IPS-NIHi7 (cell line): ENCODE measurements at regions not wholly inside any gene's neighbourhood (a gene's known extent, or its start where the extent isn't known, plus 50 kb on each side); places are given as distances from the start of the nearest gene placed in this dataset.

Experiments used
- DNase-seq: peaks from one replicate; pipeline ENCODE4 v3.0.0; 2012; ENCODE audit warnings: mixed read lengths; ENCODE audit errors: extremely low spot score

DNA sequence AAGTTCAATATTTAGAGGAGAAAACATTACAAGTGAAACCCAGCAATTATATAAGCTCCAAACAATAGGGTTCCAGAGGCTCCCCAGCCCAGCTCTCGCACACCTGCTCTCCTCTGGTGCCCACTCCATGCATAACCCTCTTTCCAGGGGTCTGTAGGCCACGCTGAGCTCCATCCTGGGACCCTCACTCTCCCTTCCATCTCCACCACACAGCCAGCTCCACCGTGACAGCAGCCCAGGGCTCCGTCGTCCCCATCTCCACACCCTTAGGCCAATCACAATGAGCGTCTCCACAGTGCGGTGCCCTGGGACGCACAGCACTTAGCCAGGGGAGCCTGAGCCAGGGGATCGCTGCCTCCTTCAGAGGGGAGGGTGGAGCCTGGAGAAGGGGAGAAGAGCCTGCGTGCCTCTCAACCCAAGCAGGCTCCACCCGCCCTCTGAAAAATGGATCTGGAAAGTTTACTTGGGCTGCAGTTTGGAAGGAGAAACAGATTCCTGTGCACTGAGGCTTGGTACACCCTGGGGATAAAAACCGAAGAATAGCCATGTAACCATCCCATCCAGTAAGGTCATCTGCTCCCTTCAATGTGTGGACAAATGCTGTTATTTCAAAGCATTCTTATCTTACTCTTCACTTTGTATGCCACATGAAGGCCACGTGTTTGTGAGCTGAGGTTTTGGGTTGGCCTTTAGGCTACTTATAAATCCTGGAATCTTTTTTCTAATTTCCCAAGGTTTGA is 72.4 kb upstream of the GGTLC1 start:
- DNase-seq: peak; percentile 56

DNA sequence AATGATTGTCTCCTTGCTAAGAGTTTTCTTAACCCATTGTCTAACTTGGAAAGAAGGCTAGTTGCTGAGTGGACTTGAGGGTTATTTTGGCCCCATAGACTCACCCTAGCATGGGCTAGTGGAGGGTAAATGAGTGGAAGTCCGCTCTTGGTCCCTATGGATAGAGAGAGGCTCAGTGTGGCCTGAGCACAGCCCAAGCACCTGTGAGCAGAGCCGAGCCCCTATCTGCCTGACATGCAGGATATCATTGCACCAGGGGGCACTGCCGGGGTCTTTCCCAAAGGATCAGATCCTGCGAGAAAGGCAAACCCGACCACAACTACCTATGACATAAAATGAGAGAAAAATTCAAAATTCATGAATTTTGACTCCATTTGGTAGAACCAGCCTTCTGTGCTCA is 70.6 kb upstream of the GGTLC1 start:
- DNase-seq: no peak

DNA sequence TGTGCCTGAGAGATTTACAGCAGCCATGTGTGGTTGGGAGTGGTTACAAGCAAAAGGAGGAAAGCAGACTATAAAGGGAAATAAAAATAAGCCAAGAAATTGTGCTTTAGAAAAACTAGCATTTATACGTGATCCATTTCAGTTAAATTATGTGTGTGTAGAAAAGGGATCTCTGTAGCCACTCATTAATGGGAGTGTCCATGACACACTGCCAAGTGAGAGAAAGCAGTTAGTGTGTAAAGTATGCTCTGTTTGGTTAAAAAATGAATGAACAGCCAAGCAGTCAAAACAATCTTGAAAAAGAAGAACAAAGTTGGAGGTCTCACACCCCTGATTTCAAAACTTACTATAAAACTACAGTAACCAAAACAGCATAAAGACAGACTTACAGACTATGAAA is 67.9 kb upstream of the GGTLC1 start:
- DNase-seq: no peak

DNA sequence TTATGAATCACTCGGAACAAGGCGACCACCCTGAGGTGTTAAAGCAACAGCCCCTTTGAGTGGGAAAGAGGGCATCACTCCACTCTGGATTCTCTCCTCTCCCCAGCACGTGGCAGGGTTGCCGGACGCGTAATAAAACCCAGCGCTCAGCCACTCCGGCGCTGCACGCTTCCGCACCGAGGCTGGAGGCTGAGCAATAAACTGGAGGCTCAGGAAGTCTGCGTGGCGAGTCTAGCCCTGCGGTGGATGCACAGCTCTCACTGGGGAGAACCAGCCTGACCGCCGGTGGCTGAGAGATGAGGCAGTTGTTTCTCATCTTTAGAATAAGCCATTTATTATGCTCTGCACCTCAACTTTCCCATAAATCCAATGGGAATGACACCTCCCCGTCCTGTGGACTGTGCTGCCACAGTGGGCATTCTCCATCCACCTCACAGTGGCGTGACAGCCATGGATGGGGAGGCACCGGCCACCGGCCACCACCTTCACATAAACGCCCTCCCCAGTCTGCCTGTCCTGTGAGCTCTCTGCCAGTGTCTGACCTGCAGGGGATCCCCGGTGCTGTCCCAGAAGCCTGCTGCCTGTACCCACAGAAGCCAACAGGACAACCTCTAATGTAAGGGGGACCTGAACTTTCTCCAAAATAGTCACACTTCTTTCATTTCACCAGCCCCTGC is 64.2 kb upstream of the GGTLC1 start:
- DNase-seq: no peak

DNA sequence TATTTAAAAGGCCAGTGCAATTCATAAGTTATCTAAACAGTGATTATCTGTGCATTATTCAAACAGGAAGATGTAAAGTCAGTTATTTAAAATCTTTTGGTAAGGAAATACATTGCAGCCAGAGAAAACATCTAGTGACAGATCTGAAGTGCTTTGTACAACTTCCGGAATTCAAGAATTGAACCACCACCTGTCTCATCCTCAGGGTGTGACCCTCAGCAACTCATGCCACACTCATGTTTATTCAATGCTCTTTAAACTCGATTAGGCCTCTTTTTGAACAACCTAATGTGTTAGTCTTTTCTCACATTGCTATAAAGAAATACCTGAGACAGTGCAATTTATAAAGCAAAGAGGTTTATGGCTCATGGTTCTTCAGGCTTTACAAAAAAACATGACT is 62.6 kb upstream of the GGTLC1 start:
- DNase-seq: no peak

DNA sequence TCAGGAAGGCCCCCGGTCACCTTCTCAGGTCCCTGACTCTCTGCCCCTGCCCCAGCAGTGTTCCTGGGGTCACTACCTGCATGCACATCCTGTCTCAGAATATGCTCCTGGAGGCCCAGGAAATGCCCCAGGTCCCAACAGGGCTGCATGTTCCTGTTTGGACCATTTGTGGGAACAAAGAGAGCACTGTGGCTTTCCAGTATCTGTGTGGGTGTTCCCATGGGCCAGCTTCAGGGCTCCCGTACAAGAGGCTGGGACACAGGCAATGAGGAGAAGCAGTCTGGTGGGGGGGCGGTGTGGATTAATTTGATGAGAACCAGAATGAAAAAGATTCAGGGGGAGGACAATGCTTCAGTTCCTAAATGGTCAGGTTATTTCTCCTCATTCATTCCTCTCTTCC is 61.5 kb upstream of the GGTLC1 start:
- no peak for DNase-seq

DNA sequence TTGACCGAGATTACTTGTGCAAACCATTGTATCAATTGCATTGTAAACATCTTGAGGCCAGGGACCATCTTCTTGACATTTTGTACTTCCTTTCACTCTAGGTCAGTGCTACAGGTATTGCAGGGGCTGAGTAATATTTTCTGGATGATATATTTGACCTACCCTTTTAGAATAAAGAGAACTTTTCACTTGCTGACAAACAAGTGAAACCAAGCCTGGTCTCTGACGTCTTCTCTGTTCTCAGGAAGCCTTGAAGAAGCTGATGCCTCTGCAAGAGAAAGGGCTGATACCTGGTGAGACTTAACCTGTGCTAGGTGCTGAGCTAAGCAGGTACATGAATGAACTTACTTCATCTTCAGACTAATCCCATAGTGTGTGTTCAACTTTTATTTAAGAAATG is 60.5 kb upstream of the GGTLC1 start:
- no peak for DNase-seq

DNA sequence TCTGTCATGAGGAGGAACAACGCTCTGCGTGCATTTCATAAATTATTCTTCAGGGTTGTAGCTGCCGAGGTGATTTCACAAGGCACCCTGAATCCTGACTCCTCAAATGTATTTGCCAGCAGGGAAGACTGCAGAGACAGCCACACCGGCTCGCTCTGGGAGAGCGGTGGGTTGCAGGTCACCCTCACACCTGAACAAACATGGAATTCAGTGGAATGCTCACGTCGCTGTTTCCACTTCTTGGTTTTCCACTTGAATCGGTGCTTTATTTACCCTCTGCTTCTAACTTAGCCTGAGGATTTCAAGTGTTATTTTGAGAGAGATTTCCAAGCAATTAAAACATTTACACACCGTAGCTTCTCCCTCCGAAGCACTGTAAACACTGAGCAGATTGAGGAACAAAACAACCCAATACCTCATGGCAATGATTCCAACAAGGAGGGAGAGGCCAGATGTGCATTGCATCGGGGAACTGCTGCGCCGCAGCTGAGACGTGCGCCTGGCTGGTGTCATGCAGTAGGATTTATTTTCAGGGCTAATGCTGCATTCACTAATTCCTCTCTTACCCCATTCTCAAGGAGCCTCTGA is 59.5 kb upstream of the GGTLC1 start:
- no peak for DNase-seq

DNA sequence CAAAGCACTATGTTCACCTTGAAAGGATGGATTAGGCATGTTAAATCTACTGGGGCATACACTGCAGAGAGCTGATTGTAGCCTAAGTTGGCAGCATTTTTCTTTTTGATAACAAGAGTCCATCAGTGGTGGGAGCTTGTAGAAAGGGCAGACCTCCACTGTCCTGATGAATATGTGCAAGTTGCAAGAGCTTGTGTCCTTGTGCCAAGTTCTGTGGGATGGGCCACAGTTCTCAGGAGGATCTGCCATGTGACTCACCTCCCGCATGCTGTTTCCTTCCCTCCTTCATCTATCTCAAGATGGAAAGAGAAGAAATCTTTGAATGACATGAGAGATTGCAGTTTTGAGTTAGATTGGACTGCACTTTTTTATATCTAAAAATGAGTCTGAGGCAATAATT is 58.3 kb upstream of the GGTLC1 start:
- DNase-seq: no peak

DNA sequence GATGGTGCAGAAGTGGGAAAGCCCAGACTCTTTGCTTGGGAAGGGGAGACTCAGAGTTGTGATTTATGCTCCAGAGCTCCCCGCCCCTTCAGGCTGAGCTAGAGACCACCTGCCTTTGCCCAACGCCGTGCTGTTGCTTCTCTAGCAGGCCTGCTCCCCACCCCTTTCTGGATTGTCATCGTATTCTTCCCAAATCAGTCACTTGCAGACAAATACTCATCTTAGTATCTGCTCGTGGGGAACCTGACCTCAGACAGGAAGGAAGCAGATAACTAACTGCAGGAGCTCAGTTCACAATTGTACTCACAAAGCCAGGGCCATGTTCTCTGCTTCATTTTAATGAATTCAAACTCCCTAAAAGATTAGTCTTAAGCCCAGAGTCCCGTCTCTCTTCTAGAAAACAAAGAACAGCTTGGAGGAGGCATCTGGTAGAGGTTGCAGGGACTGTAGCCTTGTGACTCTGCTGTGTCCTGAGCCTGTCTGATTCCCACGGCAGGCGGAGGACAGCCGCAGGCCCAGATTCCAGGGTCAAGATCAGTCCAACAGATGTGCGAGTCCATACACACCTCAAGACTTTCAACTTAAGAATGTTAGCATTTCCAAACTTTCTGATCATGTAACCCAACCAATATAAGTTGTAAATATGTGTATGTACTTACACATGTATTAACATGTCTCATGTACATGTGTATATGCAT is 57.2 kb upstream of the GGTLC1 start:
- no peak for DNase-seq

DNA sequence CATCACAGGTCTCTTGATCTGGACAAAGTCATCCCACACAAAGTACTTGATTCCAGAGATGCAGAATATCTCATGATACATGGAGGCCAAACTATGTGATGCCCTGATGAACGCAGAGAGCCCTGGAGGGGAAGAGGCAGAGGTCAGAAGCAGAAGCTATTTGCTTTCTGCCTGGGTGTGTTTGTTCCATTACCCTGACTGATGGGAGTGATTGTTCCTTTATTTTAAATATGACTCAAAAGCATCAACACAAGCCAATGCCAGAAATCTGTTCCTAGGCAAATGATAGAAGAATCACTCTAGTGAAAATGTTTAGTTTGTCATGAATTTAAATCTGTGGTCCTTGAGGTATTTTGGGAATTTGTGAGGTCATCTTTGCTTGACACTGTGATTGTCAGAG is 54.7 kb upstream of the GGTLC1 start:
- DNase-seq: no peak

DNA sequence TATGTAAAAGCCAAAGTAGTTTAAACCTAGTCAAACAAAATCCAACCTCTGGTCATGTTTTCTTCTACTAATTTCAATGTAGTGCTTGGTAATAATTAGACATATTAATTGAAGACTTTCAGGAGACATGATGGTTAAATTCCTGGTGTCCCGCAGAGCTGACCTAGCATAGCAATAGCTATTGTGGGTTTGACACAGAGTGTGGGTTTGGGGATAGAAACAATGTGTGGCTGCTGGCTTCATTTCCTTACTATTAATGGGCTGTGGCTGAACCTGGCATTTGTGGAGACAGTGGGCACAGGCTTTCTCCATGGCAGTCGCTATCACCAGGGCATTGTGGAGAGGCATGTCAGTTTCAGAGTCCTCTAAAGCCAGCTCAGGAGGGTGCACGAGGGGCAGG is 54.1 kb upstream of the GGTLC1 start:
- DNase-seq: no peak

DNA sequence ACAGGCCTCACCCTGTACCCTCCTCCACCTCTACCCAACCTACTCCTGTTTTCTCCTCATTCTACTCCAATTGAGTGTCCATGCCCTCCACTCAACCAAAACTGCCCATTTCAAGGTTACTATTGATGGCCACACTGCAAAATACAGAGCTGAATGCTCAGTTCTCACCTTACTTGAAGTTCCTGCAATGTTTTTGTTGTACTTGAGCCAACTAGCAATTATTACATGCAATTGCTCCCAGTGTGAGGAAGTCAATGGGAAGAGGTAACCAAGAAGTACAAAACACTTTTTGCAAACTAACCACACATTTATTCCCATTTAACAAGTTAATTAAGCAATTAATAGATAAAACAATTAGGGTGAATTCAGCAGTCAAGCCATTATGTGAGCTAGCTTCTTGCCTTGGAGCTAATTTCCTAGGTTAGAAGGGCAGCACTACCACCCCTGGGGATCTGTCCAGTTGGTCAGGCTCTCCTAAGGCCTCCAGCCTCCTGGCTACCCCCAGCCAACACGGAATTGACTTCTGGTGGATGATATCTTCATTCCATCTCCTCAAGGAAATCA is 52.4 kb upstream of the GGTLC1 start:
- no peak for DNase-seq

DNA sequence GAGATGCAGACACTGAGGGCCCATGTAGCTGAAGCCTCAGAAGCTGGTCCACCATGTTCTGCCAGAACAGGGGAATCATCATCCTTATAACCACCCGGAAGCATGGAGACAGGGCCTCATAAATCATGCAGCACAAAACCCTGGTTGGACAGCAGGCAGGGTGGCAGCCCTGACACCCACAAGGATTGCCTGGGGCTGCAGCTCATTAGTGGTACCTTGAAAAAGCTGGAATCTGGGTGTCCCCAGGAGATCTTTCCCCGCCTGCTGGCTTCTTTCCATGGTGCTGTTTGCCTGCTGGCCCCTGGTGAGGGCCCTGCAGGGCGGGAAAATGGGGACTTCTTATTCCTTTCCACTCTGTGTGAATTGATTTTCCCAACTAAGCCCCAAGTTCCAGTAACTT is 50.6 kb upstream of the GGTLC1 start:
- no peak for DNase-seq
